Lower leg skin (tissue), 3 donors: ENCODE measurements at regions not wholly inside any gene's neighbourhood (a gene's known extent, or its start where the extent isn't known, plus 50 kb on each side); places are given as distances from the start of the nearest gene placed in this dataset.

ENCODE experiments used
- CTCF ChIP-seq, 3 donors: fragments of 450-650 bp; IDR thresholded peaks; one replicate each; pipeline ENCODE4 v1.5.1; 2016; ENCODE audit warnings: antibody characterized with exemption in 3 of 3, mild to moderate bottlenecking in 3 of 3, moderate library complexity in 2 of 3
- POLR2A ChIP-seq, 2 donors: fragments of 450-650 bp; IDR thresholded peaks; one replicate each; pipeline ENCODE4 v1.6.1; 2016 to 2017; ENCODE audit warnings: antibody characterized with exemption in 2 of 2, mild to moderate bottlenecking in 1 of 2, moderate library complexity in 1 of 2

GRCh38 chr12:79512068-79512467 lies 178.7 kb downstream of the PAWR start:
- TF ChIP-seq POLR2A (IDR thresholded peaks at IDR 0.05): no peak
- TF ChIP-seq CTCF (IDR thresholded peaks at IDR 0.05): no peak
